GM10266 (cell line): ENCODE measurements at regions not wholly inside any gene's neighbourhood (a gene's known extent, or its start where the extent isn't known, plus 50 kb on each side); places are given as distances from the start of the nearest gene placed in this dataset.

Experiments used
- DNase-seq: peaks from one replicate; pipeline ENCODE4 v3.0.0; 2012; ENCODE audit errors: extremely low spot score
- CTCF ChIP-seq: IDR thresholded peaks from 2 replicates; pipeline ENCODE4 v1.5.1; 2012; ENCODE audit warnings: mild to moderate bottlenecking, low read depth; ENCODE audit not compliant: control insufficient read depth, insufficient read depth; ENCODE audit errors: missing control alignments

- no peak for DNase-seq
- no peak for TF ChIP-seq CTCF
Measured at GRCh38 chr5:91820874-91821273, 437.8 kb upstream of the ARRDC3 start.

- DNase-seq: no peak
- no peak for TF ChIP-seq CTCF
Measured at GRCh38 chr5:91816681-91817080, 433.6 kb upstream of the ARRDC3 start.

- TF ChIP-seq CTCF: no peak
- DNase-seq: no peak
Measured at GRCh38 chr5:91797576-91797975, 414.5 kb upstream of the ARRDC3 start.

GRCh38 chr5:91794856-91795548 lies 411.9 kb upstream of the ARRDC3 start:
- DNase-seq: no peak
- TF ChIP-seq CTCF: no peak

GRCh38 chr5:91794455-91794854 lies 411.3 kb upstream of the ARRDC3 start:
- no peak for TF ChIP-seq CTCF
- DNase-seq: no peak

- TF ChIP-seq CTCF: no peak
- DNase-seq: no peak
Measured at GRCh38 chr5:91787718-91788117, 404.6 kb upstream of the ARRDC3 start.

- no peak for DNase-seq
- no peak for TF ChIP-seq CTCF
Measured at GRCh38 chr5:91777671-91778070, 394.6 kb upstream of the ARRDC3 start.
